RWPE2 (cell line): ENCODE measurements at regions not wholly inside any gene's neighbourhood (a gene's known extent, or its start where the extent isn't known, plus 50 kb on each side); places are given as distances from the start of the nearest gene placed in this dataset.

Source experiments
- ATAC-seq: fragments of 200-7000 bp; cut with Tn5 transposase; 3 replicates; pipeline ENCODE4 v1.9.1; 2021; ENCODE audit warnings: low read depth
- DNase-seq: peaks from one replicate; pipeline ENCODE4 v3.0.0-alpha.2; 2020; ENCODE audit warnings: low spot score
- H3K27ac ChIP-seq: fragments of 450-650 bp; 2 replicates; pipeline ENCODE4 v1.5.1; 2017; ENCODE audit warnings: mild to moderate bottlenecking; ENCODE audit not compliant: poor library complexity, severe bottlenecking
- H3K27me3 ChIP-seq: fragments of 250-450 bp; sonication (Bioruptor Pico); 2 replicates; pipeline ENCODE4 v1.5.1; 2021; ENCODE audit warnings: mild to moderate bottlenecking, moderate library complexity; ENCODE audit not compliant: insufficient read depth, poor library complexity, severe bottlenecking
- H3K36me3 ChIP-seq: fragments of 250-450 bp; sonication (Bioruptor Pico); 2 replicates; pipeline ENCODE4 v1.5.1; 2020; ENCODE audit warnings: low read depth, mild to moderate bottlenecking, moderate library complexity
- H3K4me1 ChIP-seq: fragments of 250-450 bp; sonication (Bioruptor Pico); 2 replicates; pipeline ENCODE4 v1.5.1; 2021; ENCODE audit warnings: mild to moderate bottlenecking, moderate library complexity; ENCODE audit not compliant: insufficient read depth, poor library complexity, severe bottlenecking
- H3K4me3 ChIP-seq: fragments of 250-450 bp; sonication (Bioruptor Pico); 2 replicates; pipeline ENCODE4 v1.5.1; 2021; ENCODE audit warnings: mild to moderate bottlenecking, moderate library complexity; ENCODE audit not compliant: severe bottlenecking
- H3K9me3 ChIP-seq: fragments of 250-450 bp; sonication (Bioruptor Pico); 2 replicates; pipeline ENCODE4 v1.5.1; 2021; ENCODE audit warnings: mild to moderate bottlenecking, moderate library complexity; ENCODE audit not compliant: severe bottlenecking
- TF ChIP-seq, protein P1 (sequence below): fragments of 450-650 bp; IDR thresholded peaks from one replicate; pipeline ENCODE4 v1.5.1; 2017; ENCODE audit warnings: mild to moderate bottlenecking, moderate library complexity; ENCODE audit not compliant: poor library complexity, severe bottlenecking

DNA sequence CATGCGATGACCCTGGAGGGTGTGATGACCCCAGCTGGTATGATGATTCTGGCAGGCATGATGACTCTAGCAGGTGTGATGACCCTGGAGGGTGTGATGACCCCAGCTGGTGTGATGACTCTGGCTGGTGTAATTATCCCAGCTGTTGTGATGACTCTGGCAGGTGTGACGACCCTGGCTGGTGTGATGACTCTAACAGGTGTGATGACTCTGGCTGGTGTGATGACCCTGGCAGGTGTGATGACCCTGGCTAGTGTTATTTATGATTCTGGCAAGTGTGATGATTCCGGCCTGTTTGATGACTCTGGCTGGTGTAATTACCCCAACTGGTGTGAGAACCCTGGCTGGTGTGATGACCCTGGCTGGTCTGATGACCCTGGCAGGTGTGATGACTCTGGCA, 427.2 kb downstream of the QKI start:
- Histone ChIP-seq H3K9me3 (no peaks in the 10 kb centered on the region), H3K27ac (no peak overlapping the region), H3K27me3 (no peaks in the 10 kb centered on the region), H3K4me3 (no peak overlapping the region), H3K36me3 (no peaks in the 10 kb centered on the region), H3K4me1 (no peaks in the 10 kb centered on the region)
- TF ChIP-seq, protein P1, sequence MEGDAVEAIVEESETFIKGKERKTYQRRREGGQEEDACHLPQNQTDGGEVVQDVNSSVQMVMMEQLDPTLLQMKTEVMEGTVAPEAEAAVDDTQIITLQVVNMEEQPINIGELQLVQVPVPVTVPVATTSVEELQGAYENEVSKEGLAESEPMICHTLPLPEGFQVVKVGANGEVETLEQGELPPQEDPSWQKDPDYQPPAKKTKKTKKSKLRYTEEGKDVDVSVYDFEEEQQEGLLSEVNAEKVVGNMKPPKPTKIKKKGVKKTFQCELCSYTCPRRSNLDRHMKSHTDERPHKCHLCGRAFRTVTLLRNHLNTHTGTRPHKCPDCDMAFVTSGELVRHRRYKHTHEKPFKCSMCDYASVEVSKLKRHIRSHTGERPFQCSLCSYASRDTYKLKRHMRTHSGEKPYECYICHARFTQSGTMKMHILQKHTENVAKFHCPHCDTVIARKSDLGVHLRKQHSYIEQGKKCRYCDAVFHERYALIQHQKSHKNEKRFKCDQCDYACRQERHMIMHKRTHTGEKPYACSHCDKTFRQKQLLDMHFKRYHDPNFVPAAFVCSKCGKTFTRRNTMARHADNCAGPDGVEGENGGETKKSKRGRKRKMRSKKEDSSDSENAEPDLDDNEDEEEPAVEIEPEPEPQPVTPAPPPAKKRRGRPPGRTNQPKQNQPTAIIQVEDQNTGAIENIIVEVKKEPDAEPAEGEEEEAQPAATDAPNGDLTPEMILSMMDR, result no peak
- ATAC-seq, result no peak
- no peak for DNase-seq

GRCh38 chr6:163841326-163841725, 426.8 kb downstream of the QKI start:
- Histone ChIP-seq H3K27me3 (no peaks in the 10 kb centered on the region), H3K36me3 (no peaks in the 10 kb centered on the region), H3K9me3 (no peaks in the 10 kb centered on the region), H3K27ac (no peak overlapping the region), H3K4me3 (no peak overlapping the region), H3K4me1 (no peaks in the 10 kb centered on the region)
- no peak for ATAC-seq
- TF ChIP-seq, protein P1, result no peak
- DNase-seq, result no peak

DNA sequence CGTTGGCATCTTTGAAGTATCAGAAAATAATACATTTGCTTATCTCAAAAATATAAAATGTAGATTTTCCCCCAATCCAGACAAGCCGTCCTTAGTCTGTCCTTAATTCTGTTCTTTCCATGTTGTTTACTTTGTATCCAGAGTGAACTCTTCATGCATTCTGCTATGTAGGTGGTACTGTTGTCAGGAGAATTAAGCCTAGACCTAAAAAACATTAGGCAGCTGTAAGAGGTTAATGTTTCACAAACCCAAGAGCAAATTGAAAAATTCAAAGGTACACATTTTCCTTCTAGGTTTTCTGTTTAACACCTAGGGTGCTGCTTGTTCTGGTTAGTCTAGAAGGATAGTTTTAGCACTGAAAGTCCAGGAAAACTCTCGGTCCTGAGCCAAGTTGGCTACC, 426.4 kb downstream of the QKI start:
- DNase-seq (no peak), ATAC-seq (no peak)
- Histone ChIP-seq H3K4me3 (no peak overlapping the region), H3K36me3 (no peaks in the 10 kb centered on the region), H3K27ac (no peak overlapping the region), H3K4me1 (no peaks in the 10 kb centered on the region), H3K9me3 (no peaks in the 10 kb centered on the region), H3K27me3 (no peaks in the 10 kb centered on the region)
- TF ChIP-seq, protein P1, result no peak

DNA sequence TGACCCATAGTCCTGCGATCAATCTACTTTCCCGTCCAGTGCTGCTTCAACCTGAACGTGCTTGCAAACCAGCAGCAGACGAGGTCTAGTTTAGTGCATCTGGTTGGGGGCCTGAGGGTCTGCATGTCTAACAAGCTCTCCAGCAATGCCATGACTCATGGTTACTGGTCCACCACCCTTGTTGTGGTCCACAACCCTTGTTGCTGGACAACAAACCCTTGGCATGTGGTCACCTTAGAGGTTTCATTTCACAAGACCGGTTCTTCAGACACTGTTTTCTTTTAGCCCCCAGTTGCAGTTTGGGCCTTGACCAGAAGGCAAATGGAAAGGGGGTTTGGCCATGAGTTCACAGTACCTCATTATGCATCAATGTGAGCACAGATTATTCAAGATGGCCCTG, 424.8 kb downstream of the QKI start:
- Histone ChIP-seq H3K27me3 (no peaks in the 10 kb centered on the region), H3K4me3 (no peak overlapping the region), H3K27ac (no peak overlapping the region), H3K4me1 (no peaks in the 10 kb centered on the region), H3K9me3 (no peaks in the 10 kb centered on the region), H3K36me3 (no peaks in the 10 kb centered on the region)
- DNase-seq, result no peak
- TF ChIP-seq, protein P1, result no peak
- no peak for ATAC-seq

GRCh38 chr6:163837691-163838431, 423.3 kb downstream of the QKI start:
- H3K4me3 ChIP-seq, result no peak overlapping the region
- no peaks in the 10 kb centered on the region for H3K36me3 ChIP-seq
- DNase-seq, result no peak
- H3K4me1 ChIP-seq, result no peaks in the 10 kb centered on the region
- H3K9me3 ChIP-seq, result no peaks in the 10 kb centered on the region
- no peak overlapping the region for H3K27ac ChIP-seq
- peaks cover 5% of the 10 kb centered on the region for H3K27me3 ChIP-seq
- ATAC-seq, result no peak
- TF ChIP-seq, protein P1, result no peak
